Esophagus muscularis mucosa (tissue), 4 donors: ENCODE measurements at regions not wholly inside any gene's neighbourhood (a gene's known extent, or its start where the extent isn't known, plus 50 kb on each side); places are given as distances from the start of the nearest gene placed in this dataset.

Experiments
- EP300 ChIP-seq: sonication (generic); formaldehyde crosslinking; IDR thresholded peaks from one replicate; pipeline ENCODE4 v1.6.1; 2017; ENCODE audit warnings: antibody characterized with exemption
- POLR2A ChIP-seq: fragments of 450-650 bp; IDR thresholded peaks from one replicate; pipeline ENCODE4 v1.6.1; 2017; ENCODE audit warnings: antibody characterized with exemption, moderate library complexity, mild to moderate bottlenecking, low read depth
- POLR2AphosphoS5 ChIP-seq, 2 donors: sonication (generic); formaldehyde crosslinking; IDR thresholded peaks; one replicate each; pipeline ENCODE4 v1.6.1; 2017; ENCODE audit warnings: antibody characterized with exemption in 2 of 2
- TF ChIP-seq, protein P1 (sequence below), 3 experiments: fragments of 200-600 bp in 2 of 3; fragments of 450-650 bp in 1 of 3; sonication (generic) in 2 of 3; IDR thresholded peaks; one replicate each; pipeline ENCODE4 v1.5.1; 2017 to 2019; ENCODE audit warnings: antibody characterized with exemption in 3 of 3, mild to moderate bottlenecking in 2 of 3, moderate library complexity in 1 of 3

DNA sequence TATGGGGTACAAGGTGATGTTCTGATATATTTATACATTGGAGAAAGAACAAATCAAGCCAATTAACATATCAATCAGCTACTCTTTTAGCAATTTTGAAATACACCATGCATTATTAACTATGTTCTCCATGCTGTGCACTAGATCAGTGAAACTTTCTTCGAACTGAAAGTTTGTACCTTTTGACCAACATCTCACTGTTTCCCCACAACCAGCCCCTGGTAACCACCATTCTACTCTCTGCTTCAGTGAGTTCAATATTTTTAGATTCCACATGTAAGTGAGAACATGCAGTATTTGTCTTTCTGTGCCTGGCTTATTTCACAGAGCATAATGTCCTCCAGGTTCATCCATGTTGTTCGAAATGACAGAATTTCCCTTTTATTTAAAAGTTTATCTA, 246.1 kb upstream of the VCX start:
- TF ChIP-seq, protein P1, sequence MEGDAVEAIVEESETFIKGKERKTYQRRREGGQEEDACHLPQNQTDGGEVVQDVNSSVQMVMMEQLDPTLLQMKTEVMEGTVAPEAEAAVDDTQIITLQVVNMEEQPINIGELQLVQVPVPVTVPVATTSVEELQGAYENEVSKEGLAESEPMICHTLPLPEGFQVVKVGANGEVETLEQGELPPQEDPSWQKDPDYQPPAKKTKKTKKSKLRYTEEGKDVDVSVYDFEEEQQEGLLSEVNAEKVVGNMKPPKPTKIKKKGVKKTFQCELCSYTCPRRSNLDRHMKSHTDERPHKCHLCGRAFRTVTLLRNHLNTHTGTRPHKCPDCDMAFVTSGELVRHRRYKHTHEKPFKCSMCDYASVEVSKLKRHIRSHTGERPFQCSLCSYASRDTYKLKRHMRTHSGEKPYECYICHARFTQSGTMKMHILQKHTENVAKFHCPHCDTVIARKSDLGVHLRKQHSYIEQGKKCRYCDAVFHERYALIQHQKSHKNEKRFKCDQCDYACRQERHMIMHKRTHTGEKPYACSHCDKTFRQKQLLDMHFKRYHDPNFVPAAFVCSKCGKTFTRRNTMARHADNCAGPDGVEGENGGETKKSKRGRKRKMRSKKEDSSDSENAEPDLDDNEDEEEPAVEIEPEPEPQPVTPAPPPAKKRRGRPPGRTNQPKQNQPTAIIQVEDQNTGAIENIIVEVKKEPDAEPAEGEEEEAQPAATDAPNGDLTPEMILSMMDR (IDR thresholded peaks at IDR 0.05) = no peak
- TF ChIP-seq POLR2A (no peak), POLR2AphosphoS5 (IDR thresholded peaks at IDR 0.05) (no peak), EP300 (no peak)
